Liver (tissue), 6 donors: ENCODE measurements at regions not wholly inside any gene's neighbourhood (a gene's known extent, or its start where the extent isn't known, plus 50 kb on each side); places are given as distances from the start of the nearest gene placed in this dataset.
"Not testable (repeated sequence)": the region's sequence is repeated elsewhere in the genome, so short reads cannot be mapped to it uniquely, and the experiment has no call there.

Source experiments
- DNase-seq: peaks from one replicate; pipeline ENCODE4 v3.0.0-alpha.2; 2017; ENCODE audit warnings: low spot score
- H3K27ac ChIP-seq, 2 donors: one replicate each; pipeline ENCODE4 v1.7.0; 2013; ENCODE audit warnings: inconsistent platforms in 2 of 2, low read length in 2 of 2, control low read depth in 1 of 2, low read depth in 1 of 2, mild to moderate bottlenecking in 1 of 2
- H3K27me3 ChIP-seq, 4 donors: one replicate each; pipeline versions ENCODE4 v1.6.1 to v1.7.0; 2013; ENCODE audit warnings: low read length in 3 of 4, inconsistent platforms in 1 of 4, mild to moderate bottlenecking in 1 of 4, moderate library complexity in 1 of 4; ENCODE audit not compliant: control insufficient read depth in 4 of 4, insufficient read depth in 4 of 4
- H3K36me3 ChIP-seq, 4 donors: one replicate each; pipeline versions ENCODE4 v1.6.1 to v1.7.0; 2013; ENCODE audit warnings: low read length in 3 of 4, mild to moderate bottlenecking in 3 of 4, low read depth in 1 of 4, moderate library complexity in 1 of 4; ENCODE audit not compliant: control insufficient read depth in 4 of 4, insufficient read depth in 3 of 4
- H3K4me1 ChIP-seq, 4 donors: one replicate each; pipeline versions ENCODE4 v1.6.1 to v1.7.0; 2013; ENCODE audit warnings: low read length in 3 of 4, mild to moderate bottlenecking in 3 of 4, moderate library complexity in 1 of 4; ENCODE audit not compliant: control insufficient read depth in 4 of 4, insufficient read depth in 4 of 4
- H3K4me3 ChIP-seq, 3 donors: one replicate each; pipeline versions ENCODE4 v1.6.1 to v1.7.0; 2013; ENCODE audit warnings: low read length in 3 of 3, control low read depth in 1 of 3, low read depth in 1 of 3, mild to moderate bottlenecking in 1 of 3
- H3K9ac ChIP-seq, 2 donors: one replicate each; pipeline ENCODE4 v1.7.0; 2013; ENCODE audit warnings: low read length in 2 of 2, mild to moderate bottlenecking in 2 of 2, moderate library complexity in 2 of 2, control low read depth in 1 of 2, low read depth in 1 of 2
- H3K9me3 ChIP-seq, 4 donors: one replicate each; pipeline versions ENCODE4 v1.6.1 to v1.7.0; 2013; ENCODE audit warnings: low read length in 3 of 4; ENCODE audit not compliant: control insufficient read depth in 4 of 4
- WGBS: extraction: QIAGEN DNeasy Blood & Tissue Kit; methylation state at CpG from one replicate; pipeline ENCODE4 v1.1.7; 2013; 5-methylcytosine and 5-hydroxymethylcytosine counted together
- donor health status: healthy.
- donor health status: healthy.
- donor health status: healthy.

DNA sequence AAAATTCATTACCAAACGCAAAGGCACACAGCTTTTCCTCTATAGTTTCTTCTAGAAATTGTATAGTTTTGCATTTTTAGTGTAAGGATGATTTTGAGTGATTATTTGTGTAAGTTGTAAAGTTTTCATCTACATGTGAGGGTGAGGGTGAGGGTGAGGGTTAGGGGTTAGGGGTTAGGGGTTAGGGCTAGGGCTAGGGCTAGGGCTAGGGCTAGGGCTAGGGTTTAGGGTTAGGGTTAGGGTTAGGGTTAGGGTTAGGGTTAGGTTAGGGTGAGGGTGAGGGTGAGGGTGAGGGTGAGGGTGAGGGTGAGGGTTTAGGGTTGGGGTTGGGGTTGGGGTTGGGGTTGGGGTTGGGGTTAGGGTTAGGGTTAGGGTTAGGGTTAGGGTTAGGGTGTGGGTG, 167.6 kb downstream of the METRNL start:
- no CpG with 5 or more reads among the region's 1 CpG for WGBS
- H3K9me3 ChIP-seq, H3K4me1 ChIP-seq, H3K36me3 ChIP-seq, H3K9ac ChIP-seq, H3K4me3 ChIP-seq, H3K27ac ChIP-seq, H3K27me3 ChIP-seq: not testable (repeated sequence)
- peak; percentile 70 for DNase-seq
